Peyer's patch (tissue), 4 donors: ENCODE measurements at regions not wholly inside any gene's neighbourhood (a gene's known extent, or its start where the extent isn't known, plus 50 kb on each side); places are given as distances from the start of the nearest gene placed in this dataset.

Source experiments
- CTCF ChIP-seq, 6 experiments: fragments of 450-650 bp in 4 of 6; fragments of 200-600 bp in 2 of 6; sonication (generic) in 1 of 6; IDR thresholded peaks; one replicate each; pipeline ENCODE4 v1.5.1; 2017 to 2019; ENCODE audit warnings: antibody characterized with exemption in 6 of 6, mild to moderate bottlenecking in 3 of 6, moderate library complexity in 1 of 6
- POLR2A ChIP-seq, 2 donors: fragments of 450-650 bp; IDR thresholded peaks; one replicate each; pipeline ENCODE4 v1.5.1; 2017; ENCODE audit warnings: antibody characterized with exemption in 2 of 2, mild to moderate bottlenecking in 2 of 2, moderate library complexity in 2 of 2

DNA sequence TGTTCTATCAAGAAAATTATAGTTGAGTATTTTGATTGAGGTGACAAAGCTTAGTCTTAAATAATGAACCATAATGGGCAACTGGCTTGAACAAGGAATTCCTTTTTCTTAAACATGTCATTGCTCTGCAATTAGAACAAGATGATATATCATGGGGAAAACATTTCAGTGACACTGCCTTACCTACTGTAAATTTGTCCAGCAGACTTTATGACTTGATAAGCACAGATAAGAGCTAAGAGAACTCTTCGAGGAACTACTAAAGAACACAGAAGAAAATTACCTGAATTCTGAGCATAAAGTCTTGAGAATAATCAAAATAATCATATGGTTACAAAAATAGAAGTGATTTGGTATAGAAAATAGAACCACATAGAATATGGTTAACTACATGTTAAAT lies 257.8 kb downstream of the PDHA2 start:
- no peak for TF ChIP-seq POLR2A (IDR thresholded peaks at IDR 0.05)
- no peak for TF ChIP-seq CTCF (IDR thresholded peaks at IDR 0.05)
